ENCODE measurements at regions not wholly inside any gene's neighbourhood (a gene's known extent, or its start where the extent isn't known, plus 50 kb on each side); places are given as distances from the start of the nearest gene placed in this dataset.

DNA sequence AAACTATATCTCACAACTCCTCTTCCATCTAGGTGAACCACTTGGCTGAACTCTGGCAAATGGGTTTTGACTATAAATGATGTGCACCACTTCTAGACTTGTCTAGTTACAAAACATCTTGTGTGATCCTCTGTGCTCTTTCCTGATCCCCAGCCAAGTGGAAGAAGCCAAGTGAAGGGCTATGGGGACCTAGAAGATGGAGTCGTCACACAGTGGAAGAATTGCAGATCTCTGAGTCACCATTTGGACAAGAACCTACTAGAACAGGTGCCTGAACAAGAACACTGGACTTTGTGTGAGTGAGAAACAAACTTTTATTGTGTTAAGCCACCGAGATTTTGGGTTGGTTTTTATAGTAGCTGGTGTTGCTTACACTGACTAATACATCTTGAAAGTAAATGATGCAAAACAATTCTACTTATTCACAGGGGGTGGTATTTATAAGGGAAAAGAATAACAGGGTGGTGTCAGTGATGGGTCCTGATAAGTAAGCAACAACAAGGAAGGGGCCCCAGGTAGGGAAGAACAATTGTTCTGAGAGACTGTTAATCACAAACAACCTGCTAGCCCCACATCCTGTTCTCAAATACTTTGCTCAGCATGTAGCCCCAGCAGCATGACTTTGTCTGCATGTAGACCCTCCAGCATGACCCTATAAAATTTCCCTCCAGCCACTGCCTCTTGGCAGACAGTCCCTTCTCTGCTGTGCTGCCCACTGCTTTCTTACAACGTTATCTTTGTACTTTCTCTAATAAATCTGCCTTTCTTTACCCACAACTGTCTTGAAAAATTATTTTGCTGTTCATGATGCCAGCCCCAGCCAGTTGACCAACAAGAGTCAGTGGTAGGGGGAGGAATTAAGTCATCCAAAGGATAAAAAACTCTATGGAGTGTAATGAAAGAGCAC lies 280.7 kb upstream of the PLET1 start:
- no peak overlapping the region for H3K27ac ChIP-seq
- TF ChIP-seq, protein P1, sequence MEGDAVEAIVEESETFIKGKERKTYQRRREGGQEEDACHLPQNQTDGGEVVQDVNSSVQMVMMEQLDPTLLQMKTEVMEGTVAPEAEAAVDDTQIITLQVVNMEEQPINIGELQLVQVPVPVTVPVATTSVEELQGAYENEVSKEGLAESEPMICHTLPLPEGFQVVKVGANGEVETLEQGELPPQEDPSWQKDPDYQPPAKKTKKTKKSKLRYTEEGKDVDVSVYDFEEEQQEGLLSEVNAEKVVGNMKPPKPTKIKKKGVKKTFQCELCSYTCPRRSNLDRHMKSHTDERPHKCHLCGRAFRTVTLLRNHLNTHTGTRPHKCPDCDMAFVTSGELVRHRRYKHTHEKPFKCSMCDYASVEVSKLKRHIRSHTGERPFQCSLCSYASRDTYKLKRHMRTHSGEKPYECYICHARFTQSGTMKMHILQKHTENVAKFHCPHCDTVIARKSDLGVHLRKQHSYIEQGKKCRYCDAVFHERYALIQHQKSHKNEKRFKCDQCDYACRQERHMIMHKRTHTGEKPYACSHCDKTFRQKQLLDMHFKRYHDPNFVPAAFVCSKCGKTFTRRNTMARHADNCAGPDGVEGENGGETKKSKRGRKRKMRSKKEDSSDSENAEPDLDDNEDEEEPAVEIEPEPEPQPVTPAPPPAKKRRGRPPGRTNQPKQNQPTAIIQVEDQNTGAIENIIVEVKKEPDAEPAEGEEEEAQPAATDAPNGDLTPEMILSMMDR (IDR thresholded peaks at IDR 0.05), result no peak
- no peak for TF ChIP-seq ZFX (IDR thresholded peaks at IDR 0.05; ENCODE audit: borderline replicate concordance)

DNA sequence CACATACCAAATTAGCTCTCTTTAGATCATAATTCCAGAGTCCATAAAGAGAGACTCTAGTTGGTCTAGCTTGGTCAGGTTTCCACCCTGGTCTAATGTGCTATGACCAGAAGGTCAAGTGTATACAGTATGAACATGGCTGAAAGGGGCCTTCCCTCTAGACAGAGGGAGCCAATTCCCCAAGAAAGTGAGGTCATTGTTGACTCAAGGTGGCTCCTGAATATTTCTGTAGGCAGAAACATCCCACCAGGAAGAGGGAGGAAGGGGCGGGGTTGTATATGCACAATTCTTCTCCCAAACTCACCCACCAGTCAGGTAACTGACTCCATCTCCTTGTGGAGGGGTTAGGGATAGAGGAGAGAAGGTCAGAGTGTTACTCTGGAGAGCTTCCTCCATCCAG lies 281.8 kb upstream of the PLET1 start:
- no peak for TF ChIP-seq ZFX (IDR thresholded peaks at IDR 0.05; ENCODE audit: borderline replicate concordance)
- TF ChIP-seq, protein P1 (IDR thresholded peaks at IDR 0.05), result no peak
- no peak overlapping the region for H3K27ac ChIP-seq

DNA sequence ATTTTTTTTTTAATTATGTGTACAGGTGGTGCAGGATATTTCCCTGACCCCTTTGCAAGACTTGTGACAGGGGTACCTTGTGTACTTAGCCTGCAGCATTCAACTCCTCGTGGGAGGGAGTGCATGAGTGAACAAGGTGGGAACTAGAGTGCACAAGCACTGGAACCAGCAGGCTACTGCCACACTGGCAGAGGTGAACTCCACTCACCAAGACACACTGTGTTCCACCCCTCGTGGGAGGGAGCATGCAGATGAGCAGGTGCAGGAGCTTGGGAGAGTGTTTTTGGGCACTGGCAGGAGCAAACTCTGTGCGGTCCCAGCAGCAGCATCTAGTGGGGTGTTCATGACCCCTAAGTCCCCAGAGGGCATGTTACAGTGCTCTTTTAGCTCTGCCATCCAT lies 282.7 kb upstream of the PLET1 start:
- no peak for TF ChIP-seq ZFX (IDR thresholded peaks at IDR 0.05; ENCODE audit: borderline replicate concordance)
- TF ChIP-seq, protein P1 (IDR thresholded peaks at IDR 0.05), result no peak
- H3K27ac ChIP-seq, result no peak overlapping the region

DNA sequence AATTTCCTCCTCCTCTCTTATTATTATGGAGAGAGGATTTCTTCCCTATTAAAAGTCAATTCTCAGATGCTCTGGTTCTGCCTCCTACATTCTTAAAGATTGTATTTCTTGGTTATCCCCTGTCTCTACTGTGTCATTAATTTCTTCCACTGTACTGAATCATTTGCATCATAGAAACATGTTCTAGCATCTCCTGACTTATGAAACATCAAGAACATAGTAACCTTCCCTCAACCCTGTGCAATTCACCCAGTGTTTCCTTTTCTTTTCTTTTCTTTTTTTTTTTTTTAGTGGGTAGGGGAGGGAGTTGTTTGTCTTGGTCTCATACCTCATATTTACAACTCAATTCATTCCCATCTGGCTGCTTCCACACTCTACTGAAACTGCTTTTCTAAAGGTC lies 288.0 kb upstream of the PLET1 start:
- H3K27ac ChIP-seq, result no peak overlapping the region

DNA sequence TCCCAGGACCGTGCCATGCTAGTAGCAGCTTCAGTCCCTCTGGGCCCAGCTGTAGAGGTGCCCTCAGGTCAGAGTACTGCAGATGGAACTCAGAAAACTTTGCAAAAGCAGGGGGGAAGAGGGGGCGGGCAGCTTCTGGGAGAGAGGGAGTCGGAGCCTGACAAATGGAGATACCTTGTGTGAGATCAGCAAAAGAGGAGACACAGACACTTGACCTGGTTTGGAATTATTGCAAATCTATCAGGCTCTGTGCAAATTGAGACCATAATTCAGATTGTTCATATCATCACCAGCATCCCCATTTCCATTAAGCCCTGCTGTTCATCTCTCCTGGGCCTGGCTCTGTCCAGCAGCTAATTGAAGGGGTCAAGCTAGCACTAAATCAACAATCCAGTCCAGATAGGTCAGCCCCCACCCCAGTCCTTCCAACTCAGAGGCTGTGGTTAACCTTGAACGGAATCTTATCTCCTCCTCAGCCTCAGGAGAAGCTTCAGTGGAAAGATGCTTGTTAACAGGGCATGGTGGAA lies 292.6 kb upstream of the PLET1 start:
- TF ChIP-seq, protein P1 (IDR thresholded peaks at IDR 0.05), result no peak
- TF ChIP-seq ZFX (IDR thresholded peaks at IDR 0.05; ENCODE audit: borderline replicate concordance), result no peak
- no peak overlapping the region for H3K27ac ChIP-seq

More for the DNA sequence above, 288.0 kb upstream of the PLET1 start:
- TF ChIP-seq ZFX (IDR thresholded peaks at IDR 0.05; ENCODE audit: borderline replicate concordance), result no peak
- TF ChIP-seq, protein P1 (IDR thresholded peaks at IDR 0.05), result no peak

DNA sequence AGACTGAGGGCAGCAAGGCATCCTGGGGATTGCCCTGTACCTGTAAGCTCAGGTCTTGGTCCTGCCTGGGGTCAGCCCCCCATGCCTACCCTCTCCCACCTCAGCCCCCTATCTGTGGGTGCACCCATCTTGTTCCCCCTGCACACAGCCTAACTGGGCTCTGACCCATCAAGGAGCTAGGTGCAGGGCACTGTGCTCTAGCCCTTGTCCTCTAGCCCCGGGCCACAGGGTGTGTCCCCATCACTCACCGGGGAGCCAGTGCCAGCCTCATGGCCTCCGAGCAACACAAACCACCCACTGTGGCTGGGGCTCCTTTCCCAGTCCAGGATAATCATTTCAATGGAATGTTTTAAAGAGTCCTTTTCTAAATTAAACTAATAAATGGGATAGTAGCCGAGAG lies 293.9 kb upstream of the PLET1 start:
- TF ChIP-seq, protein P1 (IDR thresholded peaks at IDR 0.05), result no peak
- TF ChIP-seq ZFX (IDR thresholded peaks at IDR 0.05; ENCODE audit: borderline replicate concordance), result no peak
- no peak overlapping the region for H3K27ac ChIP-seq
